A549 (cell line): ENCODE measurements at regions not wholly inside any gene's neighbourhood (a gene's known extent, or its start where the extent isn't known, plus 50 kb on each side); places are given as distances from the start of the nearest gene placed in this dataset.

Experiments
- ATAC-seq, 2 experiments: fragments of 200-7000 bp in 1 of 2; fragments of >200 bp in 1 of 2; cut with Nextera tagmentation in 1 of 2; cut with Tn5 transposase in 1 of 2; 3 replicates each; pipeline versions ENCODE4 v1.8.0 to v1.9.1; 2018 to 2020; ENCODE audit warnings: mild to moderate bottlenecking in 1 of 2, moderate library complexity in 1 of 2
- CTCF ChIA-PET: fragments of 300-600 bp; sonication (Branson Sonifier 250); formaldehyde crosslinking; extraction: SDS; loops from one replicate; lab custom pipeline; 2021; ENCODE audit warnings: antibody characterized with exemption, inconsistent platforms; lab: Yijun Ruan, JAX
- POLR2A ChIA-PET: fragments of 350-600 bp; formaldehyde crosslinking; extraction: SDS; loops from one replicate; lab custom pipeline; 2021; ENCODE audit warnings: antibody characterized with exemption, inconsistent platforms; lab: Yijun Ruan, JAX
- DNase-seq, 2 experiments: peaks; one replicate each; pipeline versions ENCODE4 v3.0.0 to v3.0.0-alpha.2; 2011 to 2016; ENCODE audit warnings: low read depth in 1 of 2, low spot score in 1 of 2
- FAIRE-seq: peaks from 2 replicates; lab custom pipeline; 2011; peaks lifted over from hg19 to GRCh38; lab: Jason Lieb, UNC
- H3K27ac ChIP-seq, 2 experiments: fragments of >200 bp; sonication (Bioruptor Twin); formaldehyde crosslinking; 3 replicates each; pipeline ENCODE4 v1.5.1; 2016 to 2017
- H3K4me1 ChIP-seq: fragments of >200 bp; sonication (Bioruptor Twin); formaldehyde crosslinking; 3 replicates; pipeline ENCODE4 v1.6.1; 2016
- H3K4me2 ChIP-seq: fragments of >200 bp; sonication (Bioruptor Twin); formaldehyde crosslinking; 3 replicates; pipeline ENCODE4 v1.6.1; 2016
- H3K4me3 ChIP-seq: fragments of >200 bp; sonication (Bioruptor Twin); formaldehyde crosslinking; 3 replicates; pipeline ENCODE4 v1.5.1; 2016
- H3K9me3 ChIP-seq: fragments of >200 bp; sonication (Bioruptor Twin); formaldehyde crosslinking; 3 replicates; pipeline ENCODE4 v1.6.1; 2016
- CHD2 ChIP-seq: fragments of 150-350 bp; IDR thresholded peaks from 2 replicates; pipeline ENCODE4 v1.6.1; 2014; ENCODE audit warnings: low read length; ENCODE audit not compliant: partially characterized antibody
- EHMT2 ChIP-seq: fragments of 200-600 bp; sonication (generic); IDR thresholded peaks from 2 replicates; pipeline ENCODE4 v1.6.1; 2016; ENCODE audit warnings: antibody characterized with exemption, low read depth, mild to moderate bottlenecking, moderate library complexity
- ESRRA ChIP-seq: fragments of 150-350 bp; IDR thresholded peaks from 2 replicates; pipeline ENCODE4 v1.6.1; 2014; ENCODE audit warnings: mild to moderate bottlenecking, low read length, borderline replicate concordance
- HDAC2 ChIP-seq: fragments of 200-600 bp; sonication (generic); IDR thresholded peaks from 2 replicates; pipeline ENCODE4 v1.6.1; 2016
- HEYL ChIP-seq: fragments of 250-450 bp; sonication (Bioruptor Pico); IDR thresholded peaks from 2 replicates; pipeline ENCODE4 v1.8.0; 2021; ENCODE audit warnings: mild to moderate bottlenecking, moderate library complexity
- HOXB13 ChIP-seq: fragments of 250-450 bp; sonication (Bioruptor Pico); IDR thresholded peaks from 2 replicates; pipeline ENCODE4 v1.5.0; 2020; ENCODE audit warnings: low read depth, mild to moderate bottlenecking, moderate library complexity
- JUN ChIP-seq, 2 experiments: fragments of >200 bp; sonication (Bioruptor Twin); formaldehyde crosslinking; IDR thresholded peaks; 2 replicates in 1 of 2; 3 replicates in 1 of 2; pipeline ENCODE4 v1.6.1; 2016 to 2017
- KDM1A ChIP-seq: fragments of 200-600 bp; sonication (generic); IDR thresholded peaks from 2 replicates; pipeline ENCODE4 v1.6.1; 2016; ENCODE audit warnings: low read depth, mild to moderate bottlenecking
- KDM5A ChIP-seq: fragments of 200-600 bp; sonication (generic); IDR thresholded peaks from 2 replicates; pipeline ENCODE4 v1.6.1; 2016; ENCODE audit warnings: antibody characterized with exemption, mild to moderate bottlenecking
- MAFK ChIP-seq: fragments of 450-650 bp; IDR thresholded peaks from 2 replicates; pipeline ENCODE4 v1.6.1; 2014; ENCODE audit not compliant: partially characterized antibody
- MYC ChIP-seq: IDR thresholded peaks from 2 replicates; pipeline ENCODE4 v1.6.1; 2012; ENCODE audit warnings: mild to moderate bottlenecking, inconsistent platforms, low read length, improper control_type of control experiment, borderline replicate concordance
- NFE2L2 ChIP-seq: fragments of 150-350 bp; conservative IDR thresholded peaks from 2 replicates; pipeline ENCODE4 v1.6.1; 2014; ENCODE audit warnings: low read length
- NPAS2 ChIP-seq: fragments of 250-450 bp; sonication (Bioruptor Pico); IDR thresholded peaks from 2 replicates; pipeline ENCODE4 v1.8.0; 2022; ENCODE audit warnings: mild to moderate bottlenecking, moderate library complexity, borderline replicate concordance
- PHF8 ChIP-seq: fragments of 200-600 bp; sonication (generic); IDR thresholded peaks from 2 replicates; pipeline ENCODE4 v1.6.1; 2016; ENCODE audit warnings: low read depth, mild to moderate bottlenecking, antibody characterized with exemption, moderate library complexity, borderline replicate concordance
- RAD21 ChIP-seq, 2 experiments: fragments of >200 bp in 1 of 2; sonication (Bioruptor Twin) in 1 of 2; formaldehyde crosslinking in 1 of 2; IDR thresholded peaks in 1 of 2; conservative IDR thresholded peaks in 1 of 2; 2 replicates in 1 of 2; 3 replicates in 1 of 2; pipeline ENCODE4 v1.6.1; 2012 to 2018; ENCODE audit warnings: inconsistent platforms in 1 of 2
- RCOR1 ChIP-seq: fragments of 150-350 bp; IDR thresholded peaks from 2 replicates; pipeline ENCODE4 v1.6.1; 2014; ENCODE audit warnings: antibody characterized with exemption, low read length, low read depth
- SMC3 ChIP-seq: fragments of >200 bp; sonication (Bioruptor Twin); formaldehyde crosslinking; IDR thresholded peaks from 3 replicates; pipeline ENCODE4 v1.6.1; 2018; ENCODE audit warnings: inconsistent platforms
- ZFP36 ChIP-seq: fragments of 450-650 bp; IDR thresholded peaks from 2 replicates; pipeline ENCODE4 v1.6.1; 2014; ENCODE audit warnings: borderline replicate concordance; ENCODE audit not compliant: partially characterized antibody
- ZSCAN20 ChIP-seq: fragments of 250-450 bp; sonication (Bioruptor Pico); IDR thresholded peaks from 2 replicates; pipeline ENCODE4 v1.8.0; 2022; ENCODE audit warnings: mild to moderate bottlenecking, moderate library complexity
- WGBS: methylation state at CpG from one replicate; pipeline ENCODE4 v1.1.6; 2017; ENCODE audit errors: missing lambda C conversion rate; 5-methylcytosine and 5-hydroxymethylcytosine counted together
- TF ChIP-seq, protein P1 (sequence below): fragments of 250-450 bp; sonication (Bioruptor Pico); IDR thresholded peaks from 2 replicates; pipeline ENCODE4 v1.5.0; 2020; ENCODE audit warnings: low read depth, mild to moderate bottlenecking, moderate library complexity
- TF ChIP-seq, protein P2 (sequence below): fragments of >200 bp; sonication (Bioruptor Twin); formaldehyde crosslinking; IDR thresholded peaks from 3 replicates; pipeline ENCODE4 v1.5.1; 2016
- TF ChIP-seq, protein P3 (sequence below): fragments of >200 bp; sonication (Bioruptor Twin); formaldehyde crosslinking; IDR thresholded peaks from 3 replicates; pipeline ENCODE4 v1.6.1; 2016
- TF ChIP-seq, protein P4 (sequence below): fragments of 250-450 bp; sonication (Bioruptor Pico); IDR thresholded peaks from 2 replicates; pipeline ENCODE4 v1.5.0; 2021; ENCODE audit warnings: mild to moderate bottlenecking, moderate library complexity, borderline replicate concordance

DNA sequence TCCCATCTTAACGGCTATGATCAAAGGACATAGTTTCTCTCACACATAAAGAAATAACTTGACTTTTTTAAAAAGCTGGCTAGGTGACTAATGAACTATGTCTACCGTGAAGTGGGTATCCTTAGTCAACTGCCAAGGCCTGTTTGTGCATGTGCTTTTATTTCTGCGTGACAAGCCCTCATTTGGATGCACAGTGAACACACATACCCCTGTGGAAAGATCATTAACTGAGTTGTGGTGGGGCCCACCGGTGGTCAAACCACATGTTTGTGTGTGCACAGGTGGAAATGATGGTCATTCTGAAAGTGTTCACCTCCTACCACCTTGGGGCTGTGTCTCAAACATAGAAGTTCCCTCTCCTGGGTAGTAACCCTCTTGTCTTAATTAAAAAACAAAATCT, 256.1 kb upstream of the SALL1 start:
- FAIRE-seq = no peak
- Histone ChIP-seq H3K9me3 (no peaks in the 10 kb centered on the region), H3K4me3 (no peak overlapping the region), H3K4me1 (peaks cover 41% of the 10 kb centered on the region), H3K27ac (peak overlapping the region; percentile 65 to 80), H3K4me2 (no peak overlapping the region)
- no peak for ATAC-seq
- WGBS = 62% methylated on average over 4 of the region's 4 CpGs
- ChIA-PET CTCF (no interaction called here), POLR2A (no interaction called here)
- no peak for DNase-seq
- TF ChIP-seq MAFK (no peak), RAD21 (conservative IDR thresholded peaks at IDR 0.05 in 1 of 2, IDR thresholded peaks at IDR 0.05 in 1 of 2) (no peak), ZSCAN20 (CRISPR knock-in tag) (no peak), JUN (IDR thresholded peaks at IDR 0.05) (no peak), PHF8 (no peak), ZFP36 (no peak), HOXB13 (no peak), MYC (no peak), HDAC2 (no peak), NPAS2 (CRISPR knock-in tag) (no peak), RCOR1 (no peak), SMC3 (no peak), NFE2L2 (no peak), KDM5A (no peak), KDM1A (no peak)
- TF ChIP-seq, protein P1, sequence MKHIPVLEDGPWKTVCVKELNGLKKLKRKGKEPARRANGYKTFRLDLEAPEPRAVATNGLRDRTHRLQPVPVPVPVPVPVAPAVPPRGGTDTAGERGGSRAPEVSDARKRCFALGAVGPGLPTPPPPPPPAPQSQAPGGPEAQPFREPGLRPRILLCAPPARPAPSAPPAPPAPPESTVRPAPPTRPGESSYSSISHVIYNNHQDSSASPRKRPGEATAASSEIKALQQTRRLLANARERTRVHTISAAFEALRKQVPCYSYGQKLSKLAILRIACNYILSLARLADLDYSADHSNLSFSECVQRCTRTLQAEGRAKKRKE (CRISPR knock-in tag) = no peak
- TF ChIP-seq, protein P2, sequence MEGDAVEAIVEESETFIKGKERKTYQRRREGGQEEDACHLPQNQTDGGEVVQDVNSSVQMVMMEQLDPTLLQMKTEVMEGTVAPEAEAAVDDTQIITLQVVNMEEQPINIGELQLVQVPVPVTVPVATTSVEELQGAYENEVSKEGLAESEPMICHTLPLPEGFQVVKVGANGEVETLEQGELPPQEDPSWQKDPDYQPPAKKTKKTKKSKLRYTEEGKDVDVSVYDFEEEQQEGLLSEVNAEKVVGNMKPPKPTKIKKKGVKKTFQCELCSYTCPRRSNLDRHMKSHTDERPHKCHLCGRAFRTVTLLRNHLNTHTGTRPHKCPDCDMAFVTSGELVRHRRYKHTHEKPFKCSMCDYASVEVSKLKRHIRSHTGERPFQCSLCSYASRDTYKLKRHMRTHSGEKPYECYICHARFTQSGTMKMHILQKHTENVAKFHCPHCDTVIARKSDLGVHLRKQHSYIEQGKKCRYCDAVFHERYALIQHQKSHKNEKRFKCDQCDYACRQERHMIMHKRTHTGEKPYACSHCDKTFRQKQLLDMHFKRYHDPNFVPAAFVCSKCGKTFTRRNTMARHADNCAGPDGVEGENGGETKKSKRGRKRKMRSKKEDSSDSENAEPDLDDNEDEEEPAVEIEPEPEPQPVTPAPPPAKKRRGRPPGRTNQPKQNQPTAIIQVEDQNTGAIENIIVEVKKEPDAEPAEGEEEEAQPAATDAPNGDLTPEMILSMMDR = no peak
- TF ChIP-seq, protein P3, sequence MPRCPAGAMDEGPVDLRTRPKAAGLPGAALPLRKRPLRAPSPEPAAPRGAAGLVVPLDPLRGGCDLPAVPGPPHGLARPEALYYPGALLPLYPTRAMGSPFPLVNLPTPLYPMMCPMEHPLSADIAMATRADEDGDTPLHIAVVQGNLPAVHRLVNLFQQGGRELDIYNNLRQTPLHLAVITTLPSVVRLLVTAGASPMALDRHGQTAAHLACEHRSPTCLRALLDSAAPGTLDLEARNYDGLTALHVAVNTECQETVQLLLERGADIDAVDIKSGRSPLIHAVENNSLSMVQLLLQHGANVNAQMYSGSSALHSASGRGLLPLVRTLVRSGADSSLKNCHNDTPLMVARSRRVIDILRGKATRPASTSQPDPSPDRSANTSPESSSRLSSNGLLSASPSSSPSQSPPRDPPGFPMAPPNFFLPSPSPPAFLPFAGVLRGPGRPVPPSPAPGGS = no peak

DNA sequence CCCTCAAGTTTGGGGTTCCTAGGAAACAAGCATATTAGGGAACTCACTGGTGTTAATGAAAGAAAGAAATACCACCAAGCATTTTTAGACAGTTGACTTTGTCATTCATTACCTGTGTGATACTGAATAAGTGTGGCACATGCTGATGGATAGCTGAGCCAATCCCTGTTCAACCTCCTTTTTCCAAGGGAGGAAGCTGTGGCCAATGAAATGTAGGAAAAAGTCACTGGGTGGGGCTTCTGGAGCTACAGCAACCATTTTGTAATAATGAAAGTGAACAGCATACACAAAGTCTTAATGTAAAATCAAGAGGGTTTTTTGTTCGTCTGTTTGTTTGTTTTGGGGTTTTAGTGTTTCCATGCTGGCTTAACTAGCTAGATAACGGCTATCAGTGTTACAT, 254.3 kb upstream of the SALL1 start:
- Histone ChIP-seq H3K9me3 (no peaks in the 10 kb centered on the region), H3K4me1 (peaks cover 45% of the 10 kb centered on the region), H3K4me2 (no peak overlapping the region), H3K27ac (peak overlapping the region; percentile 30 to 80; a peak in 3 of 6 replicates), H3K4me3 (no peak overlapping the region)
- FAIRE-seq (no peak), DNase-seq (no peak), ATAC-seq (no peak)
- TF ChIP-seq CHD2 (no peak), ESRRA (no peak), EHMT2 (no peak), RAD21 (conservative IDR thresholded peaks at IDR 0.05 in 1 of 2, IDR thresholded peaks at IDR 0.05 in 1 of 2) (no peak), HEYL (CRISPR knock-in tag) (no peak)
- TF ChIP-seq, protein P4, sequence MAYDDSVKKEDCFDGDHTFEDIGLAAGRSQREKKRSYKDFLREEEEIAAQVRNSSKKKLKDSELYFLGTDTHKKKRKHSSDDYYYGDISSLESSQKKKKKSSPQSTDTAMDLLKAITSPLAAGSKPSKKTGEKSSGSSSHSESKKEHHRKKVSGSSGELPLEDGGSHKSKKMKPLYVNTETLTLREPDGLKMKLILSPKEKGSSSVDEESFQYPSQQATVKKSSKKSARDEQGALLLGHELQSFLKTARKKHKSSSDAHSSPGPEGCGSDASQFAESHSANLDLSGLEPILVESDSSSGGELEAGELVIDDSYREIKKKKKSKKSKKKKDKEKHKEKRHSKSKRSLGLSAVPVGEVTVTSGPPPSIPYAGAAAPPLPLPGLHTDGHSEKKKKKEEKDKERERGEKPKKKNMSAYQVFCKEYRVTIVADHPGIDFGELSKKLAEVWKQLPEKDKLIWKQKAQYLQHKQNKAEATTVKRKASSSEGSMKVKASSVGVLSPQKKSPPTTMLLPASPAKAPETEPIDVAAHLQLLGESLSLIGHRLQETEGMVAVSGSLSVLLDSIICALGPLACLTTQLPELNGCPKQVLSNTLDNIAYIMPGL (CRISPR knock-in tag) = no peak
- TF ChIP-seq, protein P2 = no peak
- WGBS = 56% methylated on average over 2 of the region's 2 CpGs
- POLR2A ChIA-PET = no interaction called here
- CTCF ChIA-PET = interaction anchor here (0.7 kb wide), 1 partner anchor 12 kb away, joined by 3 read pairs; no protein-coding TSS in a partner anchor
